ENCODE measurements at regions not wholly inside any gene's neighbourhood (a gene's known extent, or its start where the extent isn't known, plus 50 kb on each side); places are given as distances from the start of the nearest gene placed in this dataset.

GRCh38 chr16:73319261-73319660 is 271.3 kb upstream of the ZFHX3 start:
- H3K23ac ChIP-seq (ENCODE audit: low read depth, low read length), result no peak overlapping the region
- no peaks in the 10 kb centered on the region; the same call in 1 of the 2 replicates for H3K36me3 ChIP-seq (ENCODE audit: control insufficient read depth, insufficient read depth, low read length)
- H2BK15ac ChIP-seq (ENCODE audit: low read depth, low read length), result no peak overlapping the region
- H3K27me3 ChIP-seq (ENCODE audit: control insufficient read depth, insufficient read depth, low read length), result peaks cover 9% of the 10 kb centered on the region; the same call in 1 of the 2 replicates
- H2BK20ac ChIP-seq (ENCODE audit: low read depth, low read length), result no peak overlapping the region
- dilution Hi-C loops (cut with HindIII; ENCODE audit: low sequenced_read_pairs, unreplicated experiment) (no loop called here), intact Hi-C loops (cut with micrococcal nuclease) (no loop called here), in situ Hi-C loops (cut with MboI; ENCODE audit: low sequenced_read_pairs) (no loop called here)
- no peak for ATAC-seq (ENCODE audit: low read depth)
- no peak overlapping the region for H3K18ac ChIP-seq (ENCODE audit: low read depth, low read length)
- H3K4me2 ChIP-seq (ENCODE audit: low read depth, low read length), result no peak overlapping the region
- no peak overlapping the region for H2AK5ac ChIP-seq (ENCODE audit: low read depth, low read length)
- H2AFZ ChIP-seq (replicated peaks; ENCODE audit: low read length, poor library complexity), result no peak overlapping the region
- TF ChIP-seq CTCF (conservative IDR thresholded peaks at IDR 0.05; ENCODE audit: low read depth, low read length) (no peak), FOS (IDR thresholded peaks at IDR 0.05; ENCODE audit: low read depth, low read length) (no peak), BHLHE40 (IDR thresholded peaks at IDR 0.05; ENCODE audit: low read depth, low read length) (no peak), POLR2A (IDR thresholded peaks at IDR 0.05; ENCODE audit: low read depth, low read length) (no peak), RAD21 (IDR thresholded peaks at IDR 0.05; ENCODE audit: low read length) (no peak), ELK1 (IDR thresholded peaks at IDR 0.05; ENCODE audit: borderline replicate concordance, low read depth, low read length) (no peak), USF2 (IDR thresholded peaks at IDR 0.05; ENCODE audit: low read depth, low read length) (no peak), CEBPB (IDR thresholded peaks at IDR 0.05; ENCODE audit: low read depth, low read length) (no peak), CHD1 (IDR thresholded peaks at IDR 0.05; ENCODE audit: low read depth, low read length) (no peak), RCOR1 (IDR thresholded peaks at IDR 0.05; ENCODE audit: insufficient replicate concordance, low read length) (no peak), MAZ (IDR thresholded peaks at IDR 0.05; ENCODE audit: borderline replicate concordance, low read depth, low read length) (no peak), MXI1 (IDR thresholded peaks at IDR 0.05; ENCODE audit: borderline replicate concordance, low read depth, low read length) (no peak), MAFK (IDR thresholded peaks at IDR 0.05; ENCODE audit: low read depth, low read length) (no peak), NFE2L2 (IDR thresholded peaks at IDR 0.05; ENCODE audit: low read depth, low read length) (no peak), RFX5 (IDR thresholded peaks at IDR 0.05; ENCODE audit: low read depth, low read length) (no peak), SMC3 (IDR thresholded peaks at IDR 0.05; ENCODE audit: low read depth, low read length) (no peak)
- H3K9ac ChIP-seq (ENCODE audit: low read depth, low read length), result no peak overlapping the region
- no peak overlapping the region for H3K56ac ChIP-seq (ENCODE audit: extremely low read depth, insufficient read depth, low read length)
- no peak overlapping the region for H3K27ac ChIP-seq (ENCODE audit: insufficient read depth, low read length)
- no peaks in the 10 kb centered on the region for H3K4me1 ChIP-seq (ENCODE audit: control insufficient read depth, insufficient read depth, low read length)
- no peak overlapping the region for H3K14ac ChIP-seq (replicated peaks; ENCODE audit: low read depth, low read length)
- no peak overlapping the region for H3K4ac ChIP-seq (ENCODE audit: low read depth, low read length)
- 78% methylated on average over 3 of the region's 10 CpGs; no CpG with 5 or more reads in 1 of the 2 experiments for WGBS, 2 experiments (ENCODE audit: extremely low coverage in 2 of 2, insufficient read length in 1 of 2)
- POLR2A ChIA-PET (ENCODE audit: unreplicated experiment), result no interaction called here
- no peak overlapping the region for H3K4me3 ChIP-seq (ENCODE audit: insufficient read depth, low read depth, low read length)
- no TSS peak for BruUV-seq (replicated peaks)
- no peaks in the 10 kb centered on the region for H3K9me1 ChIP-seq (ENCODE audit: insufficient read depth, low read length)
- H4K91ac ChIP-seq (ENCODE audit: insufficient read depth, low read depth, low read length), result no peak overlapping the region
- no peak overlapping the region for H2BK120ac ChIP-seq (ENCODE audit: low read depth, low read length)
- no peak overlapping the region for H4K5ac ChIP-seq (ENCODE audit: low read depth, low read length)
- CTCF ChIA-PET, result interaction anchor here (0.7 kb wide), 1 partner anchor 11 kb away, joined by 3 read pairs; no protein-coding TSS in a partner anchor
- no peaks in the 10 kb centered on the region for H3K9me3 ChIP-seq (ENCODE audit: control insufficient read depth, insufficient read depth, low read length)
- H3K79me1 ChIP-seq (ENCODE audit: low read depth in 1 of 2, low read length in 2 of 2), result no peaks in the 10 kb centered on the region
- H2AK9ac ChIP-seq (replicated peaks; ENCODE audit: low read depth, low read length, poor library complexity), result no peak overlapping the region
- H4K20me1 ChIP-seq (ENCODE audit: insufficient read depth, low read length), result no peaks in the 10 kb centered on the region
- H2BK5ac ChIP-seq (ENCODE audit: low read depth, low read length, poor library complexity, severe bottlenecking), result no peak overlapping the region
- DNase-seq, result no peak
- H4K8ac ChIP-seq (ENCODE audit: low read depth in 2 of 2, low read length in 2 of 2), result no peak overlapping the region
